HFFc6 (cell line): ENCODE measurements at regions not wholly inside any gene's neighbourhood (a gene's known extent, or its start where the extent isn't known, plus 50 kb on each side); places are given as distances from the start of the nearest gene placed in this dataset.

Experiments
- DNase-seq: peaks from one replicate; pipeline ENCODE4 v3.0.0-alpha.2; 2018
- H3K27ac Mint-ChIP-seq: 2 replicates; pipeline ENCODE4 v1.8.0; 2020; ENCODE audit warnings: mild to moderate bottlenecking, mixed read lengths
- H3K27me3 Mint-ChIP-seq: 2 replicates; pipeline ENCODE4 v1.8.0; 2021; ENCODE audit warnings: mild to moderate bottlenecking, moderate library complexity, mixed read lengths; ENCODE audit not compliant: insufficient read depth
- H3K36me3 Mint-ChIP-seq: 2 replicates; pipeline ENCODE4 v1.8.0; 2021; ENCODE audit warnings: low read depth, mixed read lengths
- H3K4me1 Mint-ChIP-seq: 2 replicates; pipeline ENCODE4 v1.8.0; 2020; ENCODE audit warnings: low read depth, mixed read lengths
- H3K4me3 Mint-ChIP-seq: 2 replicates; pipeline ENCODE4 v1.8.0; 2020; ENCODE audit warnings: mild to moderate bottlenecking, moderate library complexity, mixed read lengths
- H3K9me3 Mint-ChIP-seq: 2 replicates; pipeline ENCODE4 v1.8.0; 2020; ENCODE audit warnings: mild to moderate bottlenecking, mixed read lengths
- CTCF ChIP-seq: fragments of 200-600 bp; sonication (generic); IDR thresholded peaks from 2 replicates; pipeline ENCODE4 v1.5.0; 2021; ENCODE audit warnings: antibody characterized with exemption, mild to moderate bottlenecking

- no peak for DNase-seq
- peaks cover 8% of the 10 kb centered on the region for H3K36me3 Mint-ChIP-seq
- H3K9me3 Mint-ChIP-seq, result peaks cover 84% of the 10 kb centered on the region
- TF ChIP-seq CTCF, result no peak
- H3K27ac Mint-ChIP-seq, result no peak overlapping the region
- H3K27me3 Mint-ChIP-seq, result peaks cover 3% of the 10 kb centered on the region
- no peak overlapping the region for H3K4me3 Mint-ChIP-seq
- H3K4me1 Mint-ChIP-seq, result no peaks in the 10 kb centered on the region
Measured at GRCh38 chr13:111911121-111911720, 155.7 kb upstream of the SOX1 start.

- Mint-ChIP-seq H3K9me3 (peaks cover 85% of the 10 kb centered on the region), H3K4me3 (no peak overlapping the region), H3K36me3 (peaks cover 5% of the 10 kb centered on the region), H3K4me1 (no peaks in the 10 kb centered on the region), H3K27ac (no peak overlapping the region), H3K27me3 (peaks cover 3% of the 10 kb centered on the region)
- DNase-seq, result no peak
- no peak for TF ChIP-seq CTCF
Measured at GRCh38 chr13:111911754-111912452, 155.0 kb upstream of the SOX1 start.

GRCh38 chr13:111912453-111912866 lies 154.5 kb upstream of the SOX1 start:
- no peak overlapping the region for H3K4me3 Mint-ChIP-seq
- H3K36me3 Mint-ChIP-seq, result no peaks in the 10 kb centered on the region; the same call in none of the 2 replicates
- peaks cover 85% of the 10 kb centered on the region for H3K9me3 Mint-ChIP-seq
- peaks cover 2% of the 10 kb centered on the region; the same call in 1 of the 2 replicates for H3K27me3 Mint-ChIP-seq
- no peak overlapping the region for H3K27ac Mint-ChIP-seq
- no peak for DNase-seq
- TF ChIP-seq CTCF, result no peak
- H3K4me1 Mint-ChIP-seq, result no peaks in the 10 kb centered on the region

GRCh38 chr13:111912991-111913760 lies 153.8 kb upstream of the SOX1 start:
- TF ChIP-seq CTCF, result no peak
- DNase-seq, result no peak
- Mint-ChIP-seq H3K4me3 (no peak overlapping the region), H3K36me3 (no peaks in the 10 kb centered on the region; the same call in none of the 2 replicates), H3K27ac (no peak overlapping the region), H3K4me1 (no peaks in the 10 kb centered on the region), H3K27me3 (peaks cover 2% of the 10 kb centered on the region; the same call in 1 of the 2 replicates), H3K9me3 (peaks cover 85% of the 10 kb centered on the region)

DNA sequence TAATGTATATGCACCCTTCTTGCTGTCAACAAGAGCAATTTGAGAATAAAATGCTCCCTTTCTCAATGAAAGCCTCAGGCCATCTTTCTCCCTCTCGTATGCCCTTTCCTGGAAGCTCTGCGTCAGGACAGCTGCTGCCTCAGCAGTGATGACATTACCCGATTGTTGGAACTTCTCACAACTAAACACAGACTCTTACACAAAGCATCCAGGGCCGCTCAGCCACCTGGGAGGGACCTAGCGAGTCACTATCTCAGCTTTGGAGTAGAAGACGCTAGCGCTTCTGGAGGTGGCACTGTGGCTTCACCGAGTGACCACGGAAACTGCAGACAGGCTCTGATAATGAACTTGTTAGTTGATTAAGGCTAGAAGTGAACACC lies 153.2 kb upstream of the SOX1 start:
- Mint-ChIP-seq H3K9me3 (peaks cover 83% of the 10 kb centered on the region), H3K4me1 (no peaks in the 10 kb centered on the region), H3K27ac (no peak overlapping the region), H3K27me3 (peaks cover 2% of the 10 kb centered on the region; the same call in 1 of the 2 replicates), H3K4me3 (no peak overlapping the region), H3K36me3 (no peaks in the 10 kb centered on the region; the same call in none of the 2 replicates)
- TF ChIP-seq CTCF, result no peak
- DNase-seq, result no peak
